Hematopoietic multipotent progenitor cell treated with erythropoietin and hydrocortisone succinate and interleukin-3 and kit ligand, for 4 days (in vitro differentiated cells): ENCODE measurements at regions not wholly inside any gene's neighbourhood (a gene's known extent, or its start where the extent isn't known, plus 50 kb on each side); places are given as distances from the start of the nearest gene placed in this dataset.

Experiments
- DNase-seq: peaks from one replicate; pipeline ENCODE4 v3.0.0-alpha.2; 2015

GRCh38 chr3:76645724-76646123 is 394.2 kb upstream of the ROBO2 start:
- no peak for DNase-seq

DNA sequence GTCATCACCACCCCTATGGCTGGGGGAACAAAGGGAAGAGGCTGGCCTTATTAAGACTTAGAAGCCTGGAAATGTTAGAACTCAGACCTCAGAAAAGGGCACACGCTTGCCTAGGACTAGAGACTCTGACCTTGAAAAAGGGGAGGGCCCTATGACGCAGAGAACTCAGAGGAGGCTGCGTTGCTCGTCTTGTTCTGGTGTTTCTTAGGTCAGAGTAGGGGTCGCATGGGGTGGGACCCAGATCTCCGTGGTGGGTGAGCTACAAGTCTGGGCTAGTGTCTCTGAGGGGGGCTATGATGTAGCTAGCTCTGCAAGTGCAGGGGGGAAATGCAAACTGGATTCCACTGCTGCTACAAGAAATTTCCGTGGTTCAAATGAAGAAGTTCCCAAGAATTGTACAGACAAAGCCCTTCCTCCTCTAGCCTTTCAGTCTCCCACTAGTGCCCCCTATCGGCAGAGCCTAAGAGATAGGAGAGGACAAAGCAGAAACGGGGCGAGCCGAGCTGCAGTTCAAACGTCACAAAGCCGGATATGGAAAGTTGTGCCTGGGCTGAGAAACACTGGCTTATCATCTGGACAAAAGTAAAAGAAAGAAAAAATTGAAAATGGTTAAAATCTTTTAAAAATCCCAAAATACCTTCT is 392.9 kb upstream of the ROBO2 start:
- DNase-seq: peak; percentile 13

DNA sequence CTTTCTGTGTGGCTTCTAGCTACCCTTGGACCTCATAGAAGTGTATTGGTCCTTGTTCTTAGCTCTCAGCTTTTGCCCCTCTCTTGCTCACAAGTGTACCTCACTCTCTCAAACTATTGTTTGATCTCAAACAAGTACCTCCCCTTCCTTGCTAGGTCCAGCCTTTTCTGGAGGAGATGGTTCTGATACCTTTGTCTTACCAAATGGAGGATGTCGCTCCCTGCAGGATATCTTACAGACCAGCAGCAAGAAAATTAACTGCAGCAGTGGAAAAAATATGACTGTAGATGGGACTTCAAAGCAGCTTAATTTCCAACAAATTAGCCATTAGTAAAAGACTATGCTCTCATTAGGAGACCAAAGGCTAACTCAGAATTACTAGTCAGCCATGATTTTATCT is 388.1 kb upstream of the ROBO2 start:
- no peak for DNase-seq

- no peak for DNase-seq
These were observed 387.4 kb upstream of the ROBO2 start for GRCh38 chr3:76652524-76652923.

GRCh38 chr3:76653640-76654251 is 386.2 kb upstream of the ROBO2 start:
- no peak for DNase-seq

GRCh38 chr3:76656531-76657070 is 383.3 kb upstream of the ROBO2 start:
- no peak for DNase-seq

GRCh38 chr3:76657909-76658308 is 382.0 kb upstream of the ROBO2 start:
- no peak for DNase-seq

DNA sequence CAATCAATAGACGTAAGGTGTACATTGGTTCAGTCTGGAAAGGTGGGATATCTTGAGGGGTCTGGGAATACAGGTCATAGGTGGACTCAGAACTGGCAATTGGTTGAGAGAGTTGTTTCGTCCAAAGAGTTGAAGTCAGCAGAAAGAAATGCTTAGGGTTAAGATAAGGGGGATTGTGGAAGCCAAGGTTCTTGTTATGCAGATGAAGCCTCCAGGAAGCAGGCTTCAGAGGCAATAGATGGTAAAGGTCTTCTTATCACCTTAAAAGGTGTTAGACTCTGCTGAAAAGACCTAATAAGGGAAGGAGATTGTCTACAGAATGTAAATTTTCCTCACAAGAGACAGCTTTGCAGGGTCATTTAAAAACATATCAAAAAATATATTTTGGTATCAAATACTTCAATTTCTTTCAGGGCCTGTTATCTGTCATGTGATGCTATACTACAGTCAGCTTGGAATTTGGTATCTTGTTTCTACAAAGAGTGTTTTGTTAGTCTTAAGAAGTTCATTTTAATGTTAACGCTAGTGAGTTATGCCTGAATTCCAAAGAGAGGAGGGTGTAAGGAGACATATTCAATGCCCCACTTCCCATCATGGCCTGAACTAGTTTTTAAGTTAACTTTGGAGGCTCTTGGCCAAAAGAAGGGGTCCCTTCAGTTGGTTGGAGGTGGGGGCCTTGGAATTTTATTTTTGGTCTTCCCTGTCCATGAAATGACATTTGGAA is 378.2 kb upstream of the ROBO2 start:
- DNase-seq: no peak

DNA sequence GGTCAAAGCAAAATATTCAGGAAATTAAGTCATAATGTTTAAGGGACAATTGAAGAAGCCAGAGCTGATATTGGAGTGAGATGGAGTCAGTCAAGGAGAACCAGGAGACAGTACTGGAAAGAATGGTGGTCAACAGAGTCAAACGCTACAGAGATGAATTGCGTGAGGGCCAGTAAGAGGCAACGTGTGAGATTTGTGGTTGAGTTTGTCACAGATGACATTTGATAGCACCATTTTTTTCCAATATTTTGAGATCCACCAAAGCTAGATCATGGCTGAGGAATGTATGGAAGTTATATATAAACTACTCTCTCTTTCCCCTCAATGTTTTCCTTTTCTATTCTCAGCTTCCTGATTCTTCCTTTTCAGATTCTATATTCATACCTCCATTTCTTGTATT is 375.1 kb upstream of the ROBO2 start:
- no peak for DNase-seq

DNA sequence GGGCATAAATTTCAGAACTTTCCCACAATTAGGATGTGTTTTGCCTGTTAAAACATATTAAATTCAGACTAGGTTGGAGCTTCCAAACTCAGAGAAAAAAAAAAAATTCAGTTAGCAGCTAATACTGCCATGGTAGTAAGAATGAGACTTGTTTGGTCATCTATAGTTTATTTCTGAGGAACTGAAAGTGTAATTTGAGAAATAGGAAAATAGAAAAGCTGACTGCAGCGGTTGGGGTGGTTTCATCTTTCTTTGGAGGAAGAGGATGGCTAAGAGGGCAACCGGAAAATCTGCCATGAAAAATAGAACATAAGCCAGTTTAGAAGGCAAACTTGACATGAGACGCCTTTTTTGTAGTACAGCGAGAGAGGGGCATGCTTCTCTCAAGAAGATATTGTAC is 371.2 kb upstream of the ROBO2 start:
- no peak for DNase-seq

- DNase-seq: no peak
These were observed 370.6 kb upstream of the ROBO2 start for GRCh38 chr3:76669322-76669721.

- no peak for DNase-seq
These were observed 366.7 kb upstream of the ROBO2 start for GRCh38 chr3:76673171-76673570.

DNA sequence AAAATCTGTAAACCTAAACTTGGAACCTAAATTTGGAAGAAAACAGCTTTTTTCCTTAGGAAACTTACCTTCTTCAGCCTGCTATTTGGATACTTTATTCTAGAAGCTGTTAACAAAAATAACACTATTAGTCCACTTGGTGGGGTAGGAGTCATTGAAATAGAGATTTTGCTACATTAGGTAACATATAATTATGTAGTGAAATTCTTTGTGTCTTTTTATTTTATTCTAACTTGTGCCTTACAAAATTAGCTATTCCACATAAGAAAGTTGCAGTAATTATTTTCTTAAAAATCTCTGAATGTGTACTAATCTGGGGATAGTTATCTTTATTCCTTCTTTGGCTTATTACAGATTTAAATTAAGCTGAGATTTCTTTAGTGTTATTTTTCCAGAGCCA is 360.4 kb upstream of the ROBO2 start:
- DNase-seq: no peak

GRCh38 chr3:76683256-76683655 is 356.6 kb upstream of the ROBO2 start:
- DNase-seq: no peak

- no peak for DNase-seq
These were observed 355.0 kb upstream of the ROBO2 start for GRCh38 chr3:76684946-76685345.

DNA sequence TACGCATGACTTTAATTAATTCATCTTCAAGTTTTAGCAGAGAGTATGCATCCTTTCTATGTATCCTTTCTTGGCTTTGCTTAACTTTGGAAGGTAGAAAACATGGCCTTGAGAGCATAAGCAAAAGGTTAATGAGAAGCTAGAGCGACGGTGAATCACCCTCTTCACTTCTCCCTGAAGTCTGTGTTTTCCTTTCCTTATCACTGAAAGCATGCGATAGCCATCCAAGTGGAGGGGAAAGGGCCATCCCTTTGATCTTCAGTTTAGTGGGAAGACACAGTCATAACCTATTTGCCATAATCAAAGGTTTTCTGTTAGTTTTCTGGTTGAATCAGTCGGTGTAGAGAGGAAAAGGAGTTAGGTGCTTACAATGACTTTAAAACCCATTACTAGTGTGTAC is 354.0 kb upstream of the ROBO2 start:
- DNase-seq: no peak

DNA sequence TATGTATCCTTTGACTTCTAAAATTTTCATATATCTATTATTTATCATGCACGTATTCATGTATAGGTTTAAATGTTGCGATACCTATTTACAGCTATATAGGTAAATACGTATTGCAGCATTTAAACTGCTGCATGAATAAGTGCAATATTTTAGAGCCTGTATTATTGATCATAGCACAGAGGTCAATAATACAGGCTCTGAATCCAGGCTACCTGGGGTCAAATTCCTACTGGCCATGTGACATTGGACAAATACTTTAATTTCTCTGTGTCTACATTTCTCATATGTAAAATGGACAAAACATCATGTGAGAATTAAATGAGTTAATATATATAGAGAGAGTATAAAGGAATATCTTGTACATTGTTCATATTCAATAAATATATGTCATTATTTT is 352.9 kb upstream of the ROBO2 start:
- no peak for DNase-seq

DNA sequence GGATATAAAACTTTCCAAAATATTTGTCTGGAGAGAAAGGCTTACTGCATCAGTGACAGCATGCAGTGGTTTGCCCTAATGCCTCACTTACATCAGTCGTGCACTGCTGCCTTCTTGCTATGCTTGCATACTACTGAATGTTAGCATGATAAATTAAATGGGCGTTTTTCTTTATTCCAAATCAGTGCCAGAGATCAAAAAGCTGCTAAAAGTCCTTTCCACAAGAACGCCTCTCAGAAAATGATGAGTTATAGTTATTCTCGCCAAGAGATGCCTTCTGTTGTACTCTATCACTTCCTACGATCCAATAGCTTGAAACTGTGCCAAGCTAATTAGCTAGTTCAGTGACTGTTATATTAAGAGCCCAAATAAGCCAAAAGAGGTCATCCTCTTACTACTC is 345.8 kb upstream of the ROBO2 start:
- no peak for DNase-seq

- DNase-seq: no peak
These were observed 341.7 kb upstream of the ROBO2 start for GRCh38 chr3:76698136-76698706.

GRCh38 chr3:76699846-76700245 is 340.1 kb upstream of the ROBO2 start:
- DNase-seq: no peak

DNA sequence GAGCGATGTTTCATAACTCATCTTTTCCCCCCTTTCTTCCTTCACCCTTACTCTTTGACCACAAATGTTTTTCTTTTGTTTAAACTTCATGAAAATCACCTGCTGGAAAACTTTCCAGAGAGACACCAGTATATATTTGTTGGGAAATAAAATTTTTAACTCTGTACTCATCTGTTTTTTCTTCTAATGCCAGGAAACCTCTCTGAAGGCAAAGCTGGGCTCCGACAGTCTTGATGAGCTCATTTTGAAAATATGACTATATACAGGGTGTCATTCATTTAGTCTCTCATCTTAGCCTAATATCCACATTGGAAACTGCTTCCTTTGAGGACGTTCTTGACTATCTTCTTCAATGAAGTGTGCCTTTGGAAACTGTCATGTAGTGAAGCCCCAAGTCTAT is 339.6 kb upstream of the ROBO2 start:
- no peak for DNase-seq

DNA sequence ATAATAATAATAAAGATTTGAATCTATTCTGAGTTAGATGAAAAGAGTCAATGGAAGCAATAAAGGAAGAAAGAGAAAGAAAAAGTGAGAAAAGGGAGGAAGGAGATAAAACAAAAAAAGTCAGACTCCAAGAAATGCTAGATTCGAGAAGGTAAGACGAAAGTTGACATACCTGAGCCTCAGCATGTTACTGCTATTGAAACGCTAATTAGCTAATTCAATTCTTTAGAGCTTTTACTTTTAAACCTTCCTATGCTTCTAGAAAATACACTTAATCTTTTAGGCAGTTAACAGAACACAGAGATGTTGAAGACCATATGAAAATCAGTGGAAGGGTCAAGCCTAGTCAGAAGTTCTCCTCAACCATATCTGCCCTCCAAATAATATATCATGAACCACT is 337.2 kb upstream of the ROBO2 start:
- no peak for DNase-seq

DNA sequence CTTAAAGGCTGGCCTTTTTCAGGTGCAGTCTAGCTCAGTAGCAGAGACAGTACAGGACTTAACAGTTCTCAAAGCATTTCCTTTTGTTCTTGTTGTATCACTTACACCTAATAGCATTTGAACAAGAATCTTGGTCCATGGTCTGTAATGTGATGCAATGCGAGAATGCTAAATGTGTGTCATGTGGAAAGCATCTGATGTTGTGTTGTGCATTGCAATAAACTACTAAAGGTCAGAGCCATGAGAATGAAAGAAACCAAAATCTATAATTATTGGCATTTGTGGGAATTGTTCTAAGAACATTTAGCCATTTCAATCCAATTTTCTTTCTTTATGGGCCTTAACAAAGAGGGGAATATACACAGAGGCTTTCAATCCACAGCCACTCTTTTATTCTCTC is 324.5 kb upstream of the ROBO2 start:
- DNase-seq: no peak

GRCh38 chr3:76723366-76723765 is 316.5 kb upstream of the ROBO2 start:
- DNase-seq: no peak
